ENCODE measurements at regions not wholly inside any gene's neighbourhood (a gene's known extent, or its start where the extent isn't known, plus 50 kb on each side); places are given as distances from the start of the nearest gene placed in this dataset.

DNA sequence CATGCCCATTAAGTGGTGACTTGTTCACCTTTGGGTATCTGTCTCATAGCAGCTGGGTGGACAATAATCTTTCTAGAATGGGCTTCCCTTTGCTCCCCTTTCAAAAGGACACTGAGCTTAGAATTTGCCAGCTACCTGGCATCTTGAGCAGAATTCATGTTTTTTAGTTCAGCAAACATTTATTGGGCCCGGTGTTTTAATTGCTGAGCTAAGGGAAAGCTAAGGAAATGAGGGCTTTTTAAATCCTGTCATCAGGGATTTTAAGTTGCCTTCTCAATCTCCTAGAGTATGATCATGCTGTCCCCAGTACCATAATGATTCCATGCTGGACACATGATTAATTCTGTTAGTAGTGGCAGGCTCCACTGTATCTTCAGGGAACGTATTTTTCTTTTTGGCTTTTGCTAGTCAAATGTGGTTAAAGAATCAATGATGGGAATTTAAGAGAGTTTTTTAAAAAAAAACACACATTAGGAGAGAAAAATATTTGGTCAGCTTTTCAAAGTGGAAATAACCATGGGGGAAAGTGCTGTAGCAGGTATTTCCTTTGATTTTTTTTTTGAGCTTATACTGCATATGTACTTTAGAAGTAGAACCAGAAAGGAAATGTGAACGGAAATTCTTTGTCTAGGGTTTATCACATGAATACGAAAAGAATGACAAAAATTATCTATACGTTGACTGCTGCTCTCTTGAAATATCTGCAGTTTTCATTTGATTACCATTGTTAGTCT is 208.9 kb downstream of the CLCN4 start:
- H3K36me3 Mint-ChIP-seq: no peaks in the 10 kb centered on the region
- H3K27ac Mint-ChIP-seq: no peak overlapping the region
- H3K27me3 Mint-ChIP-seq: no peaks in the 10 kb centered on the region
- H3K9me3 Mint-ChIP-seq: no peaks in the 10 kb centered on the region
- POLR2A ChIA-PET: no interaction called here
- ATAC-seq (ENCODE audit: low read depth): no peak
- H3K4me3 Mint-ChIP-seq: no peak overlapping the region
- no peak for DNase-seq
- no peaks in the 10 kb centered on the region for H3K4me1 Mint-ChIP-seq

DNA sequence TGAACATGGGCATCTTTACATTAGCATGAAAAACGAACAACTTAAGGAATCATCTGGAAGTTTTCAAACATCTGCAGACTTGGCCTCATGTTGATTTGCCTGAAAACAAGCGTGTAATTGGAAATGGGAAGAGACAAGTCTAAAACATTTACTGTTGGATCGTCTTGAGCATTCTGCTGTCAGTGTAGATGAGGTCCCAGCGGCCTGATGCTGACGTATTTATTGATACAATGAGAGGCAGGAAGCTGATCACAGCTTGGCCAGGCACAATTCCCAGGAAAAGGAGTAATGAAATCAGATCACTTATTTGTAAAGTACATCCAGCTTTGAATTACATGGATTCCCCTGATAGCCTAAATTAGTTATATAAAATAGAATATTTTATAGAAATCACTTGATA is 210.6 kb downstream of the CLCN4 start:
- Mint-ChIP-seq H3K36me3 (no peaks in the 10 kb centered on the region), H3K9me3 (no peaks in the 10 kb centered on the region), H3K27ac (no peak overlapping the region), H3K4me3 (no peak overlapping the region), H3K27me3 (no peaks in the 10 kb centered on the region), H3K4me1 (no peaks in the 10 kb centered on the region)
- POLR2A ChIA-PET: no interaction called here
- ATAC-seq (ENCODE audit: low read depth): no peak
- no peak for DNase-seq

GRCh38 chrX:10370976-10371375 is 214.2 kb downstream of the CLCN4 start:
- ATAC-seq (ENCODE audit: low read depth): no peak
- no peaks in the 10 kb centered on the region for H3K36me3 Mint-ChIP-seq

DNA sequence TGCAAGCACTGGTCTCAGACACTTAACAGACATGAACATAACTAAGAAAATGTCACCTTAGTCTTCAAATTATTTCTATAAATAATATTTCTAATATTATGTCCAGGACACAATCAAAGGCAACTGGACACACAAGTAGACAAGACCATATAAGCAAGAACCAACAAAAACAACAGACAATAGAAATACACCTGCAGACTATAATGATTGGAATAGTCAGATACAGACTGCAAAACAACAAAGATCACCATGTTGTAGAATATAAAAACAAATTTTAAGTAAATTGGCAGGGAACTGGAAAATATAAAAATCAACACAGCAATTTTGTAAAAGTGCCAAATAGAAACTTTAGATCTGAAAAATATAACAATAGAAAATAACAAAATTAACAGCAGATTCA is 220.7 kb downstream of the CLCN4 start:
- no peak for ATAC-seq (ENCODE audit: low read depth)
- Mint-ChIP-seq H3K27ac (no peak overlapping the region), H3K4me3 (no peak overlapping the region), H3K9me3 (no peaks in the 10 kb centered on the region), H3K27me3 (no peaks in the 10 kb centered on the region), H3K4me1 (no peaks in the 10 kb centered on the region), H3K36me3 (no peaks in the 10 kb centered on the region)
- POLR2A ChIA-PET: no interaction called here
- no peak for DNase-seq

More at GRCh38 chrX:10370976-10371375, 214.2 kb downstream of the CLCN4 start:
- no peak overlapping the region for H3K4me3 Mint-ChIP-seq
- DNase-seq: no peak
- POLR2A ChIA-PET: no interaction called here
- H3K27ac Mint-ChIP-seq: no peak overlapping the region
- no peaks in the 10 kb centered on the region for H3K9me3 Mint-ChIP-seq
- no peaks in the 10 kb centered on the region for H3K27me3 Mint-ChIP-seq
- H3K4me1 Mint-ChIP-seq: no peaks in the 10 kb centered on the region

GRCh38 chrX:10379878-10380277 is 223.1 kb downstream of the CLCN4 start:
- no peaks in the 10 kb centered on the region for H3K9me3 Mint-ChIP-seq

GRCh38 chrX:10380300-10380699 is 223.5 kb downstream of the CLCN4 start:
- Mint-ChIP-seq H3K27me3 (no peaks in the 10 kb centered on the region), H3K4me1 (no peaks in the 10 kb centered on the region), H3K9me3 (no peaks in the 10 kb centered on the region), H3K36me3 (no peaks in the 10 kb centered on the region), H3K27ac (no peak overlapping the region), H3K4me3 (no peak overlapping the region)
- no peak for ATAC-seq (ENCODE audit: low read depth)
- DNase-seq: no peak
- POLR2A ChIA-PET: no interaction called here

More at GRCh38 chrX:10379878-10380277, 223.1 kb downstream of the CLCN4 start:
- ATAC-seq (ENCODE audit: low read depth) (no peak), DNase-seq (no peak)
- Mint-ChIP-seq H3K4me1 (no peaks in the 10 kb centered on the region), H3K27ac (no peak overlapping the region), H3K36me3 (no peaks in the 10 kb centered on the region), H3K4me3 (no peak overlapping the region), H3K27me3 (no peaks in the 10 kb centered on the region)
- POLR2A ChIA-PET: no interaction called here

DNA sequence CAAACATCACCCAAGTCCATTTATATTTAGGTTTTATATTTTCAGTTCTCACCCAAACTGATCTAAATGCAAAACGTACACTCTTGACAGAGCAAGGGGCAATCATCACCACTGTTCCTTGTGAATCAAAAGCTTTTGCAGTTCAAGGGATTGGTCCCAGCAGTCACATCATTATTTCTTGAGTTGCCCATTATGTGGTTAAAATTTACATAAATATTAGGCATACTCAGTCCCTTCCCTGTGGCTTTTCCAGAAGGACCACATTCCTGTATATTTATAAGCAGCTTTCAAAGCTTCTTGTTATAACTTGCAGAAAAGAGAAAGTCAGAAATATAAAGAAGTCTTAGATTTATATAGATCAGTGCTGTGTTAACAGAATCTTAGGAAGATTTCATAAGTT is 224.4 kb downstream of the CLCN4 start:
- Mint-ChIP-seq H3K4me3 (no peak overlapping the region), H3K9me3 (no peaks in the 10 kb centered on the region), H3K27me3 (no peaks in the 10 kb centered on the region), H3K27ac (no peak overlapping the region), H3K4me1 (no peaks in the 10 kb centered on the region), H3K36me3 (no peaks in the 10 kb centered on the region)
- POLR2A ChIA-PET: no interaction called here
- ATAC-seq (ENCODE audit: low read depth): no peak
- DNase-seq: no peak

DNA sequence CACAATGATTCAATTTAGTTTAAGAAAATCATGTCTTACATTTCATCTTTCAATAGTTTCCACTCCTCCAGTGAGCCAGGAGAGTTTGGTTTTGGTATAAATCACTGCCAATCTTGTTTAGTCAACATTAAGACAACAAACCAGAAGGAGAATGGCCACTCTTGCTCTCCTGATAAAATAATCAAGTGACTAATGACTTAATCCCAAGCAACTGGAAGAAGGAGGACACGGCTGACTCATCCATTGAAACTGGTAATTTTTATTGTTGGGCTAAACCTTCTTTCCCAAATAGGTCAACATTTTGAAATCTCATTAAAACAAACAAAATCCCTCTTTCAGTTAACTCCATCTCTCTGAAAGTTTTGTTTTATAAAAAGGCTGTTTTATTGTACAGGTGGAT is 230.2 kb downstream of the CLCN4 start:
- H3K36me3 Mint-ChIP-seq: no peaks in the 10 kb centered on the region
- H3K4me3 Mint-ChIP-seq: no peak overlapping the region
- POLR2A ChIA-PET: no interaction called here
- H3K27ac Mint-ChIP-seq: no peak overlapping the region
- H3K4me1 Mint-ChIP-seq: no peaks in the 10 kb centered on the region
- H3K27me3 Mint-ChIP-seq: no peaks in the 10 kb centered on the region
- no peaks in the 10 kb centered on the region for H3K9me3 Mint-ChIP-seq
- ATAC-seq (ENCODE audit: low read depth) (no peak), DNase-seq (no peak)

DNA sequence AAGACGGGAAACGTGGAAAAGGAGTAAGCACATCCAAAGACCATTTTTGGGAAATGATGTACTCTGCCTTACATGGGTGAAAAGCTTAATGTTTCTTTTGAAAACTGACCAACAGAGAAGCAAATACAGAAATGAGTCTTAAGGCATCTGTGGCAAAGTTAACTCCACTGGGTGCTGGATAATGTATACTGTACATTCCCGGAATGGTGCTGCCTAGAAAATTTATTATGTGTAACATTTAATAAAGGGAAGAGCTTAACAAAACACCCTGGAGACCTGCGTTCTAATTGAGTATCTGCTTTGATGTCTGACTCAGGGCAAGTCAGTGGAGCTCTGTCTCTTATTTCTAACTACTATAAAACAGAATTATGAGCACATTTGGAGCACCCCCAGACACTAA is 230.2 kb downstream of the MID1 start:
- Mint-ChIP-seq H3K27me3 (no peaks in the 10 kb centered on the region), H3K4me1 (no peaks in the 10 kb centered on the region), H3K27ac (no peak overlapping the region), H3K36me3 (no peaks in the 10 kb centered on the region), H3K9me3 (no peaks in the 10 kb centered on the region), H3K4me3 (no peak overlapping the region)
- DNase-seq: no peak
- POLR2A ChIA-PET: no interaction called here
- ATAC-seq (ENCODE audit: low read depth): no peak

GRCh38 chrX:10393241-10393640 is 227.1 kb downstream of the MID1 start:
- Mint-ChIP-seq H3K9me3 (no peaks in the 10 kb centered on the region), H3K27ac (no peak overlapping the region), H3K36me3 (no peaks in the 10 kb centered on the region), H3K4me3 (no peak overlapping the region), H3K27me3 (no peaks in the 10 kb centered on the region), H3K4me1 (no peaks in the 10 kb centered on the region)
- ATAC-seq (ENCODE audit: low read depth) (no peak), DNase-seq (no peak)
- POLR2A ChIA-PET: no interaction called here

DNA sequence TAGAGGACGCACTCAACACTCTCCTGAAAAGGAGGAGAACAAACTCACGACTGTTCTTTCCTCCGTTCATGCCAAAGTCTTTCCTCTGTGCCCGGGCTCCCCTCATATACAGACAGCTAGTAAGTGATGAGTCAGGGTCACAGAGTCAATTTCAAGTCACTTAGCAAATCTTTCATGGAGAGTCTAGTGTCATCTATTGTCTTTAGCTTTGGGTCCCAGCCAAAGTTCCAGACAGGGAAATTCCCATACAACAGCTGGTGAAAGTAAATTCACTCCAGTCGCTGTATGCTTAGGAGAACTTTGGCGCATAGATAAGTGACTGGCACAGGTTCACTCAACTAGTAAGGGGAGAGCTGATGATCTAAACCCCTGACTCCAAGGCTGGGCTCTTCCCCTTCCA is 226.5 kb downstream of the MID1 start:
- H3K27me3 Mint-ChIP-seq: no peaks in the 10 kb centered on the region
- DNase-seq: no peak
- H3K4me1 Mint-ChIP-seq: no peaks in the 10 kb centered on the region
- POLR2A ChIA-PET: no interaction called here
- no peaks in the 10 kb centered on the region for H3K9me3 Mint-ChIP-seq
- H3K27ac Mint-ChIP-seq: no peak overlapping the region
- H3K4me3 Mint-ChIP-seq: no peak overlapping the region
- H3K36me3 Mint-ChIP-seq: no peaks in the 10 kb centered on the region
- no peak for ATAC-seq (ENCODE audit: low read depth)

GRCh38 chrX:10395179-10395578 is 225.2 kb downstream of the MID1 start:
- POLR2A ChIA-PET: no interaction called here
- ATAC-seq (ENCODE audit: low read depth): no peak
- Mint-ChIP-seq H3K27me3 (no peaks in the 10 kb centered on the region), H3K36me3 (no peaks in the 10 kb centered on the region), H3K27ac (no peak overlapping the region), H3K9me3 (no peaks in the 10 kb centered on the region), H3K4me3 (no peak overlapping the region), H3K4me1 (no peaks in the 10 kb centered on the region)
- DNase-seq: no peak

Measured in activated naive CD8-positive, alpha-beta T cell treated with anti-CD3 and anti-CD28 coated beads, Interleukin-2, amount 10 ng/mL, durations not matched to agents 7 days and 5 days (primary cell).